HG03342 (cell line): ENCODE measurements at regions not wholly inside any gene's neighbourhood (a gene's known extent, or its start where the extent isn't known, plus 50 kb on each side); places are given as distances from the start of the nearest gene placed in this dataset.

Experiments
- ATAC-seq: cut with Tn5 transposase; IDR thresholded peaks from one replicate; pipeline ENCODE4 v1.9.1; 2021; ENCODE audit warnings: mild to moderate bottlenecking, moderate library complexity; ENCODE audit not compliant: unreplicated experiment

- no peak for ATAC-seq
Measured at GRCh38 chr7:34269084-34269483, 363.7 kb downstream of the BMPER start.

GRCh38 chr7:34275624-34276023 lies 370.3 kb downstream of the BMPER start:
- no peak for ATAC-seq

- peak; percentile 73 for ATAC-seq
Measured at GRCh38 chr7:34277016-34277802, 371.9 kb downstream of the BMPER start.

- no peak for ATAC-seq
Measured at GRCh38 chr7:34277803-34278199, 372.5 kb downstream of the BMPER start.

GRCh38 chr7:34281260-34281659 lies 375.9 kb downstream of the BMPER start:
- ATAC-seq = no peak

GRCh38 chr7:34282271-34282670 lies 375.7 kb upstream of the NPSR1 start:
- no peak for ATAC-seq

GRCh38 chr7:34296663-34297062 lies 361.4 kb upstream of the NPSR1 start:
- ATAC-seq = no peak

DNA sequence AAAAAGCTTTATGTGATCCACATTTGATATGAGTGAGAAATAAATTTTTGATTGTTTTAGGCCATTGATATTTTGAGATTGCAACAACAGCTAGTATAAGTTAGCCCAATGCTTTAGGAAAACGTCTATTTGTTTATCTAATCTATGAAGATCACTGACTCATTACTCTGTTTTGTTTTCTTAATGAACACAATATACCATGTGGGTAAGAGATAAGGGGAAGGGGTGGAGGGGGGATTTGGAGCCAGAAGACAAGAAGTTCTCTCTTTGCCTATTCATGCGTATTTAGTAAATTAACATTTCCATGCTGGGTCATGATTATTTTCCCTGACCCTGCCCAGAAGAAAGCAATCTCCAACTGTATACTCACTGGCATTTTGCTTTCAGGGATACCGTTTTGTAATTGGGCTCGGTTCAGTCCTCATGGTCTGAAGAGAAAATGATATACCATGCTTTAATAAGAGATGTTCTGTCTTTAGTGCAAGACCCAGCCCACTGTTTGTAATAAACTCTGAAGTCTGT lies 359.5 kb upstream of the NPSR1 start:
- no peak for ATAC-seq

DNA sequence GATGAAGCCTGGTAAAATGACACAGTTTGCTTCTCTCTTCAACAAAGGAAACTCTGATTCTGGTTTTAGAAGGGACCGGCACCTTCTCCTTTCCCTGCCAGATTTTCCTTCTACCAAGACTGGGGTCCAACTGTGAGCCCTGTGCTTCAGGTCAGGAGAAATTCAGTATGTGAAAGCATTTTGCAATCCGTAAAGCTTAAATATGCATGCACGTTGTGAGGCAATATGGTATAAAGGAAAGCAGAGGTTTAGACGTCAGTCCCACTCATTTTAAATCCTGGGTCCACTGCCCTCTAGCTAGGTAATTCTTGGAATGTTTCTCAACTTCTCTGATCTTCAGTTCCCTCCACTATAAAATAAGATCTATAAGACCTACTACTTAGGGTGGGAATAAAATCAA lies 359.0 kb upstream of the NPSR1 start:
- no peak for ATAC-seq

- ATAC-seq = no peak
Measured at GRCh38 chr7:34307540-34307939, 350.5 kb upstream of the NPSR1 start.

DNA sequence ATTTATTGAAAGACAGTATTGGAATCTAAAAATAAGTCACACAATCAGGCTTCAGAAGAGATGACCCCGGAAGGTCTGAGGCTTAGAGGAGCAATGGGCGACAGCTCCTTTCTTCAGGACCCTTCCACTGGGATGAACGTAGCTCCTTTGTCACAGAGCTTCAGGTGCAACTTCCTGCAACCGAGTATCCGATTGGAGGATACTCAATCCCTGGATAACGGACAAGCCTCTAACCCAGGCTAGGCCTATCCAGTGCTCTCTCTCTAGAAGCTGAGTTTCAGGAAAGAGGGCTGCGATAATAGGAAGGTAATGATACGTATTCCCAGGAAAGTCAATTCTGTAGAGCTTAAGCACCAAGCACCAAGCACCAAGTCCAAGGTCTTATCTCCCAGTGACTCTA lies 349.4 kb upstream of the NPSR1 start:
- no peak for ATAC-seq

DNA sequence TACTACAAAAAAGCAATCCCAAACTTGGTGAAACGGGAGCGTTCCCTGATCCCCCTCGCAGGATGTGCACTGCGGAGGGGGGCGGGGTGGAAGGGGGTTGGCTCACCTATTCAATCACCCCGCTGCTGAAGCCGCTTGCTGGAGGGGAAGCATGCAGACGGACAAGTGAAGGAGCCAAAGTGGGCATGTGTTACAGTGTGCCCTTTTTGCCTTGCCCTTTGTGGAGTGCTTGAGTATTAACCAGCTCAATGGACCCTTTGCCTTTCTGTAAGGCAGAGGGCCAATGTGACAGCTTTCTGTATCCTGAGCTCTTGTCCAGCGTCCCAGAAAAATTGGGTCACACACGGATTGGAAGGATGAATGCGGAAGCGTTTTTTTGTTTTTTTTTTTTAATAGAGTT lies 348.9 kb upstream of the NPSR1 start:
- no peak for ATAC-seq

DNA sequence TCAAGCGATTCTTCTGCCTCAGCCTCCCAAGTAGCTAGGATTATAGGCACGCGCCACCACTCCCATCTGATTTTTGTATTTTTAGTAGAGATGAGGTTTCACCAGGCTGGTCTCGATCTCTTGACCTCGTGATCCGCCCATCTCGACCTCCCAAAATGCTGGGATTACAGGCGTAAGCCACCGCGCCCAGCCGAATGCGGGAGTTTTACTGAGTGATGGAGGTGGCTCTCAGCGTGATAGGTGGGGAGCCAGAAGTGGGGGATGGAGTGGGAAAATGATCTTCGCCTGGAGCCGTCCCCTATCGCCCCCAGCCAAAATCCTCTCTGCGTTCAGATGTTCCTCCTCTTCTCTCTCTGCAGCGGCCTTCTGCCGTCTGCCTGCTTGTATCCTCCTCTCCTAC lies 348.4 kb upstream of the NPSR1 start:
- no peak for ATAC-seq

- no peak for ATAC-seq
Measured at GRCh38 chr7:34311591-34311990, 346.4 kb upstream of the NPSR1 start.

- ATAC-seq = no peak
Measured at GRCh38 chr7:34312624-34313023, 345.4 kb upstream of the NPSR1 start.

- no peak for ATAC-seq
Measured at GRCh38 chr7:34313289-34313688, 344.7 kb upstream of the NPSR1 start.

- no peak for ATAC-seq
Measured at GRCh38 chr7:34315032-34315431, 343.0 kb upstream of the NPSR1 start.

DNA sequence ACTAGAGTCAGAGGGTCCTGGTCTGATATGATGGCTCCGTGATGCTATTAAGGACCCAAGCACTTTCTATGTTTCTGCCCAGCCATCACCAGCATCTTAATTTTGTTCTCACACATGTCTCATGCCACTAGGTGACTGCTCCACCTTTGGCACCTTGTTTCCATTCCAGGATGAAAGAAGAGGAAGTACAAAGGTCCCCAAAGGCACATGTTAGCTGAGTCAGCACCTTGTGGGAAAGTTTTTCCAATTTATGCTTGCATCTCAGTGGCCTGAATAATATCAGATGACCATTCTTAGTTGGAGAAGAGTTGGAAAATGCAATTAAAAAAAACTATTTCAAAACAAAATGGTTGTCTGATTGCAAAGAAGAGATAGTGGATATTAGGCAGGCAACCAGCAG lies 341.0 kb upstream of the NPSR1 start:
- no peak for ATAC-seq

- ATAC-seq = no peak
Measured at GRCh38 chr7:34320412-34320811, 337.6 kb upstream of the NPSR1 start.

DNA sequence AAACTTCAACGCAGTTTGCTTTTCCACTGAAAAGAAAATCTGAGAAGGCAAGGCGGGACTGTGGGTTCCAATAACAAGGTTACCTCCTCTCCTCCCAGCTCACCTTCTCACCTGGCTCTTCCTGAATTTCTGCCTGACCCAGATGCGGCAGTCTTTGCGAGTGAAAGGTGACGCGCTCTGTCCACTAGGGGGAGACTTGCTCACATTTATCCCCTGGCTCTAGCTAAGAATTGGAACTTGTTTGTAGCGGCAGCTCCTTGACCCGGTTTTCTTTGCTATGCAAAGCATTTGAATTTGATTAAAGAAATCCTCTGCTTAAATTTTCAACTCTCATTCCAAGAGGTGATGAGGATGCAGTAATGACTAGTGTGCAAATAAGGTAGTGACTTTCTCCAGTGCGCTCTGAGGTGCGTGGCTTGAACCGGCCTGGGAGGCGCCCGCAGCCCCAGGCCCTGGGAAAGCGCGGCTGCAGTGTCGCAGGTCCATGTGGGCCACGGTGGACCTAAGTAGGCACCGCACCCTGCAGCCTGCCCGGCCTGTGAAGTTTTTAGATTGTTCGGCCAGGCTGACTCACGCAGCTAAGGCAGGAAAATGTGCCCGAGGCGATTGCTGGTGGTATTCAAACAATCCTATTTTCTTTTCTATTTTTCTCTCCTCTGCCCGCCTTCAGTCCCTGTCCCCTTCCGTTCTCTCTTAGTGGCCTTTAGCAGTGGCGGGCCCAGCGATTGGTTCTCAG lies 336.9 kb upstream of the NPSR1 start:
- peak; percentile 95 for ATAC-seq

GRCh38 chr7:34322841-34323240 lies 335.2 kb upstream of the NPSR1 start:
- ATAC-seq = no peak

DNA sequence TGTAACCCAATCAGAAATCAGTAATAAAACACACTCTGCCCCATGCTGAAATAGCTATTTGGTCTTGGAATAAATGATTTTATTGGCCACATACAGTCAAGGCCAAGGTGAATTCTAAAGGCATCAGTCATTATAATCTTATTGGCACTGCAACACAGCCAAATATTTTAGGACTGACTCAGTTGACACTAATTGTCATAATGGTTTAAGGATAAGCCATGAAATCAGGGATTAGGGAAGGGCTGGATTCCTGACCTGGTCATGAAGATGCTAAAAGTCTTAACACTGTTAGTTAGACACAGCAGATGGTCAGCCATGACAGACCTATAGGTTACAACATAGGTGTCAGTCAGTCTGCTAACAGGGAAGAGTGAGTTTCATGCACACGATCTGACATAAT lies 330.3 kb upstream of the NPSR1 start:
- ATAC-seq = no peak
